ENCODE measurements at regions not wholly inside any gene's neighbourhood (a gene's known extent, or its start where the extent isn't known, plus 50 kb on each side); places are given as distances from the start of the nearest gene placed in this dataset.
"Not testable (repeated sequence)": the region's sequence is repeated elsewhere in the genome, so short reads cannot be mapped to it uniquely, and the experiment has no call there.

DNA sequence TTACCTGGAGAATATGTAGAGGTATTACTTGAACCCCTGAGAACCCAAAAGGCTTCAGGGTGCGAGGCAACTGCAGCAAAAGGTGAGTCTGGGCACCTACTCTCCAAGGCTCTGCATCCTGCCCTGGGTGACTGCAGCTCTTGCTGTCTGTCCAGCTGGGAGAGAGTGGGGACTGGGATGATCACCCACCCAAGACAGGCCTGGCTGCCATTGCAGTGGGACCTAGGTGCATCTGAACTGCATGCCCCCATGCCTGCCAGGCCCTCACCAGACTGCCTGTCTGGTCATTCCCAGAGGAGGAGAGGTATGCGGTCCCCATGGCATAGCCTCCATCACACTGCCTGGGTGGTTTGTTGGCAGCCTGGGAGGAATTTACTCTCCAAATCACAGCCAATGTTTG is 563.9 kb downstream of the TFAP2A start:
- H3K4me3 ChIP-seq (ENCODE audit: low read depth, low read length): no peak overlapping the region
- TF ChIP-seq, protein P1, sequence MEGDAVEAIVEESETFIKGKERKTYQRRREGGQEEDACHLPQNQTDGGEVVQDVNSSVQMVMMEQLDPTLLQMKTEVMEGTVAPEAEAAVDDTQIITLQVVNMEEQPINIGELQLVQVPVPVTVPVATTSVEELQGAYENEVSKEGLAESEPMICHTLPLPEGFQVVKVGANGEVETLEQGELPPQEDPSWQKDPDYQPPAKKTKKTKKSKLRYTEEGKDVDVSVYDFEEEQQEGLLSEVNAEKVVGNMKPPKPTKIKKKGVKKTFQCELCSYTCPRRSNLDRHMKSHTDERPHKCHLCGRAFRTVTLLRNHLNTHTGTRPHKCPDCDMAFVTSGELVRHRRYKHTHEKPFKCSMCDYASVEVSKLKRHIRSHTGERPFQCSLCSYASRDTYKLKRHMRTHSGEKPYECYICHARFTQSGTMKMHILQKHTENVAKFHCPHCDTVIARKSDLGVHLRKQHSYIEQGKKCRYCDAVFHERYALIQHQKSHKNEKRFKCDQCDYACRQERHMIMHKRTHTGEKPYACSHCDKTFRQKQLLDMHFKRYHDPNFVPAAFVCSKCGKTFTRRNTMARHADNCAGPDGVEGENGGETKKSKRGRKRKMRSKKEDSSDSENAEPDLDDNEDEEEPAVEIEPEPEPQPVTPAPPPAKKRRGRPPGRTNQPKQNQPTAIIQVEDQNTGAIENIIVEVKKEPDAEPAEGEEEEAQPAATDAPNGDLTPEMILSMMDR (IDR thresholded peaks at IDR 0.05; ENCODE audit: borderline replicate concordance, insufficient read depth, low read depth, low read length): no peak

DNA sequence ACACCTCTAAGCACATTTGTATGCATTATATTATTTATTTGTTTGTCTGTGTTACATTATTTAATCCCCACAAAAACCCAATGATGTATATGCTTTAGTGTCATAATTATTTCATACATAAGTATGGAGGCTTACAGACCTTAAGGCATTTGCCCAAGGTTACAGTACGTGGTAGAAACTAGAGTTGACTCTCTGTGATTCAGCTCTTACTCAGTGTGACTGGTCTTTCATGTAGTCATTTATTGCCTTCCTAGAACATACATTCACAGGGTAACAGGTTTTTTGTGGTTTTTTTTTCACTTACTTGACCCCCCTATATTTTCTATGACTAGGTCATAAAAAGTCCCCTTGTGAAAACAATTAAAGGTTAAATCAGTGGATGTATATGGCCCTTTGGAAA is 566.8 kb downstream of the TFAP2A start:
- no peak overlapping the region for H3K4me3 ChIP-seq (ENCODE audit: low read depth, low read length)
- TF ChIP-seq, protein P1 (IDR thresholded peaks at IDR 0.05; ENCODE audit: borderline replicate concordance, insufficient read depth, low read depth, low read length): no peak

DNA sequence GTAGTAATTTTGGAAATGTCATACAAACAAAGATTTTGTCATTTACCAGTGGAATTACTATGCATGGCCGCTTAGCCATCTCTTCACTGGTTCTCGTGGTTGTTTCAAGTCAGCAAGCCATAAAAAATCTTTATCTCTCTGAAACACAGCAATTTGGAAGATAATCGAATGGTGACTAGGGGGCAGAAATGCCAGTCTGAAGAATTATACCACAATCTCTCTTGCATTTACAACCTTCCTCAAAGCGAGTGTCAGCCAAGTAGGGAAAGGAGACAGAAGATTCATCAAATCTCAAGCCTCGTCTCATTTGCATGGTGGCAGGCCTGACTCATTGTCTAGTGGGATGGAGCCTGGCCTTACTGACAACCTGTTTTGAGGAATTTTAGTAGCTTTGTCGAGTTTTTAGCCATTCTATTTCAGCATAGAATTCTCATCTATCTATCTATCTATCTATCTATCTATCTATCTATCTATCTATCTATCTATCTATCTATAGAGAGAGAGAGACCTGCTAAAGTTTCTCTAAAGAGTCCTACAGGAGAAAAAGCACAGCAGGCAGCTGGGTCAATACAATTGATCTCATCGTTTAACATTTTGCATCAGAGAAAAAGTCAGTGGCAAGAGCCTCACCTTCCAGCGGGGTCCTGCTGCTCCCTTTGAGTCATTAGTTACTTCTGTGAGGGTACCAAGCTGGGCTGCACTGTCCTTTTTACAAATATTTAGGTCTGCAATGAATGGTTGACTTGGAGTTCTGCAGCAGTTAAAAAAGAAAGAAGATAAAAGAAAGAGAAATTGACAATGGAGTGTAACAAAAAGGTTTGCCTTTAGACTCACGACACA is 572.8 kb downstream of the TFAP2A start:
- no peak overlapping the region for H3K4me3 ChIP-seq (ENCODE audit: low read depth, low read length)
- TF ChIP-seq, protein P1 (IDR thresholded peaks at IDR 0.05; ENCODE audit: borderline replicate concordance, insufficient read depth, low read depth, low read length): no peak

DNA sequence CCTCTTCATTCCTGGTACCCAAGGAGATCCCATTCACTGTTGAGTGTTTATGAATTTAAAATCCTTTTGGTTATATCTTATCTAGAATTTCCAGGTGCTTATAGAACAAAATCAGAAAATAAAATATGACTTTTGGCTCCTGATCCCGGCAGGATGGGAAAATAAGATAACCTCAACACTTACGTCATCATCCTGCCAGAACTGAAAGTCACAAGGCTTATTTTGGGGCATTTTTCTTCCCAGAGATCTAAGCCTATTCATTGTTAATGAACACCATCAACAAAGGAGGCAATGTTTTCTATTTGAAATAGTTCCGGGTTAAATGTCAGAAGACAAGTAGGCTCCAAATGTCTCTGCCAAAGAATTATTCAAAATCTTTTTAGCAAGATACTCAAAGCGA is 580.6 kb downstream of the TFAP2A start:
- no peak overlapping the region for H3K4me3 ChIP-seq (ENCODE audit: low read depth, low read length)
- TF ChIP-seq, protein P1 (IDR thresholded peaks at IDR 0.05; ENCODE audit: borderline replicate concordance, insufficient read depth, low read depth, low read length): no peak

DNA sequence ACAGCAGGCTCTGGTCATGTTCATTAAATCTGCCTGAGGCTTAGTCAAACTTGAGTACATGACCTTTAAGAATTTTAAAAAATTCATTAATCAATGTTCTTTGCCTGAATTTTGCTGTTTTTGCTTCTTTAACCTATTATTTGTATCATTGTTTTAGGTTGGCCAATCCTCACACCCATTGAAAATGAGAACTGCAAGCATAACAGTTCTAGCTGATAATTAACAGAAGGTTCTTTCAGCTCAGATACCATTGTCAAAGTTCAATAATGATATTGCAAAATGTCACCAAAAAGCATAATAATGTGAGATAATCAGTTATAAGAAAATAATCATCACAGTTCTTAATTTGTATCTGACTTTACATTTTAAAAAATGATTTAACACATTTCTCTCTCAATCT is 583.1 kb downstream of the TFAP2A start:
- no peak overlapping the region for H3K4me3 ChIP-seq (ENCODE audit: low read depth, low read length)
- TF ChIP-seq, protein P1 (IDR thresholded peaks at IDR 0.05; ENCODE audit: borderline replicate concordance, insufficient read depth, low read depth, low read length): no peak

DNA sequence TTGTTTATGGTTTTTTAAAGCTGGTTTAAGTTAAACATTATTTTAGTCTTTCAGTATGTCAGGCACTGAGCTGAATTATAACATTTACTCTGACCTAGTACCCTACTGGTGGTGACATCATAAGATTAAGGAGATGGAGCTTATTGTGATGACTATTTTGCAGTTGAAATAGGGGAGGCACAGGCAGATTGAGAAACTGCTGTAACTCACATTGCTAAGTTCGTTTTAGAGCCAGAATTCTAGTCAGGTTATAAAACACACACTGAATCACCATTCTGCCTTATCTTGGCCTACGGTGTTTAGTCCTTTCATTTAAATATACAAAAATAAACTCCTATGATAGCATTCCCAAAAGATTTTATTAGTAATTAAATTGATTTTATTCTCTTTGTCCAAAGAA is 584.1 kb downstream of the TFAP2A start:
- TF ChIP-seq, protein P1 (IDR thresholded peaks at IDR 0.05; ENCODE audit: borderline replicate concordance, insufficient read depth, low read depth, low read length): no peak
- H3K4me3 ChIP-seq (ENCODE audit: low read depth, low read length): no peak overlapping the region

DNA sequence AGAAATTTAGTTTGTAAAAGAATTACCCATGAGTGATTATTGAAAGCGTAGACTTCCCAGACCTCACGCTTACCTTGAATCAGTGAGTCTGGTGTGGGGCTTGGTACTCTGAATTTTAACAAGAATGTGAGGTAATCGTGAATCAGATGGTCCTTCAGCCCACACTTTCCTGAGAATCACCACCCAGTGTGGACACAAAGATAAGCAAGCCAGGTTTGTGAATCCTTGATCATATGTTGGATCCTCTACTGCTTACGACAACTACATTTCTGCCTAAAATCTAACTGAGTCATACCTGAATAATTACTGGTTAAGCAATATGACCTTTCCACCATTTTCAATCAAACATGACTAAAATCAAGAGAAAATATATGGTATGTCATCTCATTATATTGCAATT is 589.3 kb downstream of the TFAP2A start:
- no peak overlapping the region for H3K4me3 ChIP-seq (ENCODE audit: low read depth, low read length)
- TF ChIP-seq, protein P1 (IDR thresholded peaks at IDR 0.05; ENCODE audit: borderline replicate concordance, insufficient read depth, low read depth, low read length): no peak

DNA sequence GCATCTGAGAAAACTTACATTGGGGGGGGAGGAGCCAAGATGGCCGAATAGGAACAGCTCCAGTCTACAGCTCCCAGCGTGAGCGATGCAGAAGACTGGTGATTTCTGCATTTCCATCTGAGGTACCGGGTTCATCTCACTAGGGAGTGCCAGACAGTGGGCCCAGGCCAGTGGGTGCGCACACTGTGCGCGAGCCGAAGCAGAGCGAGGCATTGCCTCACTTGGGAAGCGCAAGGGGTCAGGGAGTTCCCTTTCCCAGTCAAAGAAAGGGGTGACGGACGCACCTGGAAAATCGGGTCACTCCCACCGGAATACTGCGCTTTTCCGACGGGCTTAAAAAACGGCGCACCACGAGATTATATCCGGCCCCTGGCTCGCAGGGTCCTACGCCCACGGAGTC is 604.1 kb downstream of the TFAP2A start:
- H3K4me3 ChIP-seq (ENCODE audit: low read depth, low read length): not testable (repeated sequence)
